OCI-LY1 (cell line): ENCODE measurements at regions not wholly inside any gene's neighbourhood (a gene's known extent, or its start where the extent isn't known, plus 50 kb on each side); places are given as distances from the start of the nearest gene placed in this dataset.

Experiments
- H2AFZ ChIP-seq: fragments of 200-600 bp; sonication (generic), shearing (Covaris generic); 2 replicates; pipeline ENCODE4 v1.6.0; 2014; ENCODE audit warnings: antibody characterized with exemption, mild to moderate bottlenecking, low read length
- H3F3A ChIP-seq: fragments of 200-600 bp; sonication (generic), shearing (Covaris generic); 2 replicates; pipeline ENCODE4 v1.6.0; 2014; ENCODE audit warnings: mild to moderate bottlenecking, antibody characterized with exemption, low read length, moderate library complexity; ENCODE audit not compliant: insufficient read depth
- H3K27ac ChIP-seq: fragments of 200-600 bp; sonication (generic); 2 replicates; pipeline ENCODE4 v1.5.1; 2014; ENCODE audit warnings: low read length, mixed run types, mild to moderate bottlenecking, low read depth; ENCODE audit not compliant: poor library complexity, severe bottlenecking
- H3K27me3 ChIP-seq: fragments of 200-600 bp; sonication (generic); 2 replicates; pipeline ENCODE4 v1.6.0; 2014; ENCODE audit warnings: antibody characterized with exemption, mild to moderate bottlenecking, low read length, moderate library complexity; ENCODE audit not compliant: insufficient read depth
- H3K36me3 ChIP-seq: fragments of 200-600 bp; sonication (generic); 2 replicates; pipeline ENCODE4 v1.6.1; 2014; ENCODE audit warnings: mild to moderate bottlenecking, antibody characterized with exemption, low read length, moderate library complexity, mixed read lengths; ENCODE audit not compliant: insufficient read depth
- H3K4me1 ChIP-seq: fragments of 200-600 bp; sonication (generic); 2 replicates; pipeline ENCODE4 v1.5.1; 2014; ENCODE audit warnings: mild to moderate bottlenecking, low read length, moderate library complexity; ENCODE audit not compliant: insufficient read depth, severe bottlenecking
- H3K4me2 ChIP-seq: fragments of 200-600 bp; sonication (generic), shearing (Covaris generic); 2 replicates; pipeline ENCODE4 v1.6.1; 2014; ENCODE audit warnings: low read length
- H3K4me3 ChIP-seq: fragments of 200-600 bp; sonication (generic); 2 replicates; pipeline ENCODE4 v1.5.1; 2014; ENCODE audit warnings: low read length, low read depth, mild to moderate bottlenecking, mixed read lengths; ENCODE audit not compliant: poor library complexity, severe bottlenecking
- H3K79me2 ChIP-seq: fragments of 200-600 bp; shearing (Covaris generic); 2 replicates; pipeline ENCODE4 v1.6.1; 2016; ENCODE audit warnings: mixed run types, low read length, mixed read lengths; ENCODE audit not compliant: insufficient read depth
- H3K9ac ChIP-seq: fragments of 200-600 bp; sonication (generic), shearing (Covaris generic); 2 replicates; pipeline ENCODE4 v1.6.1; 2014; ENCODE audit warnings: mild to moderate bottlenecking, low read length, mixed read lengths
- H3K9me2 ChIP-seq: fragments of 200-600 bp; sonication (generic), shearing (Covaris generic); 2 replicates; pipeline ENCODE4 v1.6.1; 2014; ENCODE audit warnings: low read depth, mild to moderate bottlenecking, low read length, mixed read lengths
- H3K9me3 ChIP-seq: fragments of 200-600 bp; shearing (Covaris generic); 2 replicates; pipeline ENCODE4 v1.6.1; 2014; ENCODE audit warnings: low read length, mixed read lengths
- H4K20me1 ChIP-seq: fragments of 200-600 bp; sonication (generic), shearing (Covaris generic); 2 replicates; pipeline ENCODE4 v1.6.0; 2016; ENCODE audit warnings: mild to moderate bottlenecking, low read length; ENCODE audit not compliant: insufficient read depth
- EZH2 ChIP-seq: fragments of 200-600 bp; sonication (generic), shearing (Covaris generic); IDR thresholded peaks from 2 replicates; pipeline ENCODE4 v1.8.0; 2017; ENCODE audit warnings: borderline replicate concordance, mixed run types, mild to moderate bottlenecking, antibody characterized with exemption, low read length, moderate library complexity, mixed read lengths
- TF ChIP-seq, protein P1 (sequence below): fragments of 200-600 bp; sonication (generic), shearing (Covaris generic); IDR thresholded peaks from 2 replicates; pipeline ENCODE4 v1.5.1; 2017; ENCODE audit warnings: mild to moderate bottlenecking, antibody characterized with exemption, low read length, moderate library complexity, mixed read lengths

- no peak overlapping the region for H3K4me2 ChIP-seq
- no peaks in the 10 kb centered on the region for H3K9me2 ChIP-seq
- no peaks in the 10 kb centered on the region for H3K79me2 ChIP-seq
- no peaks in the 10 kb centered on the region for H4K20me1 ChIP-seq
- H3K4me1 ChIP-seq: no peaks in the 10 kb centered on the region
- H2AFZ ChIP-seq: no peak overlapping the region
- H3K36me3 ChIP-seq: no peaks in the 10 kb centered on the region
- TF ChIP-seq, protein P1, sequence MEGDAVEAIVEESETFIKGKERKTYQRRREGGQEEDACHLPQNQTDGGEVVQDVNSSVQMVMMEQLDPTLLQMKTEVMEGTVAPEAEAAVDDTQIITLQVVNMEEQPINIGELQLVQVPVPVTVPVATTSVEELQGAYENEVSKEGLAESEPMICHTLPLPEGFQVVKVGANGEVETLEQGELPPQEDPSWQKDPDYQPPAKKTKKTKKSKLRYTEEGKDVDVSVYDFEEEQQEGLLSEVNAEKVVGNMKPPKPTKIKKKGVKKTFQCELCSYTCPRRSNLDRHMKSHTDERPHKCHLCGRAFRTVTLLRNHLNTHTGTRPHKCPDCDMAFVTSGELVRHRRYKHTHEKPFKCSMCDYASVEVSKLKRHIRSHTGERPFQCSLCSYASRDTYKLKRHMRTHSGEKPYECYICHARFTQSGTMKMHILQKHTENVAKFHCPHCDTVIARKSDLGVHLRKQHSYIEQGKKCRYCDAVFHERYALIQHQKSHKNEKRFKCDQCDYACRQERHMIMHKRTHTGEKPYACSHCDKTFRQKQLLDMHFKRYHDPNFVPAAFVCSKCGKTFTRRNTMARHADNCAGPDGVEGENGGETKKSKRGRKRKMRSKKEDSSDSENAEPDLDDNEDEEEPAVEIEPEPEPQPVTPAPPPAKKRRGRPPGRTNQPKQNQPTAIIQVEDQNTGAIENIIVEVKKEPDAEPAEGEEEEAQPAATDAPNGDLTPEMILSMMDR: no peak
- no peak for TF ChIP-seq EZH2
- no peak overlapping the region for H3K27ac ChIP-seq
- H3K9me3 ChIP-seq: no peaks in the 10 kb centered on the region
- H3K4me3 ChIP-seq: no peak overlapping the region
- H3K27me3 ChIP-seq: no peaks in the 10 kb centered on the region
- H3F3A ChIP-seq: no peaks in the 10 kb centered on the region
- H3K9ac ChIP-seq: no peak overlapping the region
These were observed 438.9 kb downstream of the GRXCR1 start for GRCh38 chr4:43331226-43332051.

- no peaks in the 10 kb centered on the region for H3K9me3 ChIP-seq
- H2AFZ ChIP-seq: no peak overlapping the region
- no peak overlapping the region for H3K9ac ChIP-seq
- no peaks in the 10 kb centered on the region for H3F3A ChIP-seq
- H3K4me2 ChIP-seq: no peak overlapping the region
- no peak overlapping the region for H3K27ac ChIP-seq
- no peaks in the 10 kb centered on the region for H3K36me3 ChIP-seq
- no peaks in the 10 kb centered on the region for H3K79me2 ChIP-seq
- H3K4me1 ChIP-seq: no peaks in the 10 kb centered on the region
- TF ChIP-seq EZH2: no peak
- TF ChIP-seq, protein P1: no peak
- H3K9me2 ChIP-seq: no peaks in the 10 kb centered on the region
- H3K27me3 ChIP-seq: no peaks in the 10 kb centered on the region
- no peak overlapping the region for H3K4me3 ChIP-seq
- no peaks in the 10 kb centered on the region for H4K20me1 ChIP-seq
These were observed 439.5 kb downstream of the GRXCR1 start for GRCh38 chr4:43332052-43332425.

GRCh38 chr4:43337707-43338106 is 445.2 kb downstream of the GRXCR1 start:
- Histone ChIP-seq H3K4me1 (no peaks in the 10 kb centered on the region), H3K36me3 (no peaks in the 10 kb centered on the region), H3K4me2 (no peak overlapping the region), H3K79me2 (no peaks in the 10 kb centered on the region), H2AFZ (no peak overlapping the region), H3K9ac (no peak overlapping the region), H4K20me1 (no peaks in the 10 kb centered on the region), H3K27me3 (no peaks in the 10 kb centered on the region), H3K9me2 (no peaks in the 10 kb centered on the region), H3K27ac (no peak overlapping the region), H3F3A (no peaks in the 10 kb centered on the region), H3K4me3 (no peak overlapping the region), H3K9me3 (no peaks in the 10 kb centered on the region)
- no peak for TF ChIP-seq EZH2
- TF ChIP-seq, protein P1: no peak
